HFF-Myc (cell line): ENCODE measurements at regions not wholly inside any gene's neighbourhood (a gene's known extent, or its start where the extent isn't known, plus 50 kb on each side); places are given as distances from the start of the nearest gene placed in this dataset.

Source experiments
- DNase-seq: peaks from one replicate; pipeline ENCODE4 v3.0.0-alpha.2; 2011; ENCODE audit warnings: low read depth; ENCODE audit errors: extremely low read depth
- H3K4me3 ChIP-seq: replicated peaks from 2 replicates; pipeline ENCODE4 v1.5.1; 2011; ENCODE audit warnings: low read depth, mild to moderate bottlenecking, control low read depth, low read length
- CTCF ChIP-seq: IDR thresholded peaks from 2 replicates; pipeline ENCODE4 v1.5.1; 2012; ENCODE audit warnings: mild to moderate bottlenecking, low read depth, low read length, control low read depth; ENCODE audit errors: missing control alignments

DNA sequence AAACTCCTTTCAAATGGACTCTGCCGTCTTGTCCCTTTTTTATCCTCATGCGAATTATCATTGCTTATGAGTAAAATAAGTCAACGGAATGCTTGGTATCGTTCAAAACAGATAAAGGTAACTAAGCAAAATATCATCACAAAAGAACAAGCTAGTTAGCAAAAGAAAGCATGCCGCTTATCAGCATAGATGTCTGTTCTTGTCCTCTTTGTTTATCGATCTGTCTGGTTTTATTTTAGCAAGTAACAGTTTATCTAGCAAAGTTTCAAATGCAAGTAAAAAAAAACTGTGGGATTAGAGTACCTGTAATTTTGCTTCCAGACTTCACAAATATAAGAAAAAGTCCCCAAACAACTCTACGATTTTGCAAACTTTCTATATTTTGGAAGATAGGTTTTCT is 561.5 kb downstream of the USP25 start:
- TF ChIP-seq CTCF: no peak
- DNase-seq: no peak
- no peak overlapping the region for H3K4me3 ChIP-seq

DNA sequence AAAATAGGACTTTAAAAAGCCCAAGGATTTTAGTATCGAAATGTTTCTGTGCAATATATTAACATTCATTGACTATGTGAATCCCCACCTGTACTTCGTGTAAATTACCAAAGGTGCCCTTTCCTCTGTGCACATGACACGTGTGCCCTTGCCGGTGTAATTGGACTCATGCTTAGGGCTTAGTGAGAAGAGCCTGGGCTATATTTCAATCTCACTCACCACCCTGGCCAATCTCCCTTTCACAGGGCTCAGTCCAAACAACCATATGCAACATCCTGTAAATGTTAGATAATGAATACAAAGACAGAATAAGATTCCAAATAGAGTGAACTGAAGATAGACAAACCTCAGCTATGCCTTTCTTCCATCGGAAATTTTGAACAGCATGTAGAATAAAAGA is 564.3 kb downstream of the USP25 start:
- DNase-seq: no peak
- no peak for TF ChIP-seq CTCF
- no peak overlapping the region for H3K4me3 ChIP-seq

- H3K4me3 ChIP-seq: no peak overlapping the region
- no peak for DNase-seq
- no peak for TF ChIP-seq CTCF
These were observed 573.1 kb downstream of the USP25 start for GRCh38 chr21:16302851-16303282.

DNA sequence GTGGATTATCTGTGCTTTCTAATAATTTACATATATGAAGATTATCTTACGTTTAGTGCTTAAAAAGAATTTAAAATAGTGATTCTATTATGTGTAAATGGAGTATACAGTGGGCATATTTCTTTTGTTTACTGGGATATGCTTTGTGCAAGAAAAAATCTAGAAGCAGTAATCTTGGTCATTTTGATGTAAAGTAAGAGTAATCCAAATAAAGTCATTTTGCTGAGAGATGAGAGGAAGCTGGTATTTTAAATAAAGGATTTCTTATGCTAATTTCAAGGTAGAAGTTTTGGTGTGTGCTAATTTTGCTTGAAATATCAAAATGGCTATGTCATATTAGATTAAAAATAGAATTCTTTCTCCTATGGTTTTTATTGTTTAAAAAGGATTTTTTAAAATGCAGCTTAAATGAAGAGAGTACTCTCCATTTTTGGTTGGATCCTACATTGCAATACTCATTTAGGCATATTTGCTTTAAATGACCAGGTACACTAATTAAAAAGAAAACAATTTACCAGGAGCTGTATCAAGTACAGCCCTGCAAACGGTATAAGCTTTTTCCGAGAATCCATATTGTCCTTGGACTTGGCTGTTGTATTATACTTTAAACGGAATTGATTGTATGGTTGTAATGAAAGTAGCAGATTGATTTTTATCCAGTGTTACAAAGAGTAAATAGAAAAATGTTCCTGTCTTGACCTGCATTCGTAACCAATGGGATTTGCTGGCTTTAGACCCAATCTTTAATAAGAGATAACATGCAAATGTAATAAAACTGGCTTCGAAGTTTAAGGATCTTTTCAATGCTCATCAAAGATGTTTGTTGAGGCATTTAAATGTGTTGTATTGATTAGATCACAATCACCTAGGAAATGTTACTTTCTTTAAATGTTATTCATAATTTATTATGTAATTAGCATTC is 574.7 kb downstream of the USP25 start:
- H3K4me3 ChIP-seq: no peak overlapping the region
- no peak for TF ChIP-seq CTCF
- no peak for DNase-seq

GRCh38 chr21:16305686-16306085 is 575.9 kb downstream of the USP25 start:
- DNase-seq: no peak
- no peak for TF ChIP-seq CTCF

GRCh38 chr21:16307256-16307655 is 577.5 kb downstream of the USP25 start:
- no peak overlapping the region for H3K4me3 ChIP-seq
- no peak for TF ChIP-seq CTCF
- no peak for DNase-seq

More at GRCh38 chr21:16305686-16306085, 575.9 kb downstream of the USP25 start:
- no peak overlapping the region for H3K4me3 ChIP-seq
